Kidney (tissue), 13 donors: ENCODE measurements at regions not wholly inside any gene's neighbourhood (a gene's known extent, or its start where the extent isn't known, plus 50 kb on each side); places are given as distances from the start of the nearest gene placed in this dataset.
A peak's percentile ranks its signal among the peaks of the same experiment; 100 is the strongest.

Source experiments
- DNase-seq, 5 donors: peaks; one replicate each; pipeline ENCODE4 v3.0.0-alpha.2; 2013 to 2020
- FAIRE-seq: peaks from 2 replicates; lab custom pipeline; 2012; peaks lifted over from hg19 to GRCh38; lab: Jason Lieb, UNC
- H3K27ac ChIP-seq, 2 donors: one replicate each; pipeline ENCODE4 v1.7.0; 2013; ENCODE audit warnings: low read depth in 2 of 2, low read length in 2 of 2, inconsistent platforms in 1 of 2
- H3K27me3 ChIP-seq: one replicate; pipeline ENCODE4 v1.7.1; 2013; ENCODE audit warnings: low read length, inconsistent platforms; ENCODE audit not compliant: control insufficient read depth, insufficient read depth
- H3K36me3 ChIP-seq, 3 donors: one replicate each; pipeline versions ENCODE4 v1.7.0 to v1.7.1; 2013; ENCODE audit warnings: low read length in 3 of 3, control low read depth in 1 of 3, inconsistent platforms in 1 of 3; ENCODE audit not compliant: insufficient read depth in 3 of 3, control insufficient read depth in 2 of 3
- H3K4me1 ChIP-seq, 3 donors: one replicate each; pipeline versions ENCODE4 v1.7.0 to v1.7.1; 2013; ENCODE audit warnings: low read length in 3 of 3, inconsistent platforms in 1 of 3, low read depth in 1 of 3; ENCODE audit not compliant: control insufficient read depth in 2 of 3, insufficient read depth in 2 of 3
- H3K4me3 ChIP-seq, 3 donors: one replicate each; pipeline versions ENCODE4 v1.7.0 to v1.8.1; 2013; ENCODE audit warnings: low read length in 3 of 3, control low read depth in 1 of 3, inconsistent platforms in 1 of 3
- H3K9ac ChIP-seq, 3 donors: one replicate each; pipeline versions ENCODE4 v1.7.0 to v1.7.1; 2013; ENCODE audit warnings: low read length in 3 of 3, control low read depth in 1 of 3, inconsistent platforms in 1 of 3
- H3K9me3 ChIP-seq, 3 donors: one replicate each; pipeline versions ENCODE4 v1.7.0 to v1.7.1; 2013; ENCODE audit warnings: low read length in 3 of 3, control low read depth in 1 of 3, inconsistent platforms in 1 of 3; ENCODE audit not compliant: control insufficient read depth in 2 of 3, insufficient read depth in 1 of 3
- CTCF ChIP-seq: IDR thresholded peaks from 3 replicates; pipeline ENCODE4 v1.5.1; 2012; ENCODE audit warnings: mild to moderate bottlenecking, moderate library complexity, borderline replicate concordance; ENCODE audit not compliant: insufficient read depth; ENCODE audit errors: extremely low read depth
- intact Hi-C: fragments of 100-400 bp; cut with DNase I; formaldehyde crosslinking; loops from one replicate; pipeline ENCODE4 v1.11.1; 2022
- donor health status: control.
- donor health status: control.
- donor health status: control.
- donor health status: control.
- donor health status: control.
- donor health status: DM: yes; HTN: yes; CAD: no.
- donor health status: Normal renal cell carcinoma (clear cell type).

GRCh38 chr5:96562614-96563013 lies 99.6 kb upstream of the CAST start:
- no peak for DNase-seq
- Histone ChIP-seq H3K9ac (no peak overlapping the region), H3K27me3 (no peaks in the 10 kb centered on the region), H3K36me3 (no peaks in the 10 kb centered on the region), H3K27ac (no peak overlapping the region), H3K4me3 (no peak overlapping the region), H3K4me1 (peaks cover 0 to 2% (median 0%) of the 10 kb centered on the region in 3 donors), H3K9me3 (no peaks in the 10 kb centered on the region)
- intact Hi-C loops = no loop called here
- no peak for FAIRE-seq
- TF ChIP-seq CTCF = no peak

GRCh38 chr5:96563816-96564215 lies 98.4 kb upstream of the CAST start:
- DNase-seq (no peak), FAIRE-seq (no peak)
- no peak overlapping the region for H3K27ac ChIP-seq
- no peak overlapping the region for H3K9ac ChIP-seq
- no peaks in the 10 kb centered on the region for H3K36me3 ChIP-seq
- TF ChIP-seq CTCF = no peak
- intact Hi-C loops = no loop called here
- H3K4me3 ChIP-seq = no peak overlapping the region
- H3K9me3 ChIP-seq = no peaks in the 10 kb centered on the region
- peaks cover 0 to 2% (median 0%) of the 10 kb centered on the region in 3 donors for H3K4me1 ChIP-seq
- H3K27me3 ChIP-seq = no peaks in the 10 kb centered on the region

DNA sequence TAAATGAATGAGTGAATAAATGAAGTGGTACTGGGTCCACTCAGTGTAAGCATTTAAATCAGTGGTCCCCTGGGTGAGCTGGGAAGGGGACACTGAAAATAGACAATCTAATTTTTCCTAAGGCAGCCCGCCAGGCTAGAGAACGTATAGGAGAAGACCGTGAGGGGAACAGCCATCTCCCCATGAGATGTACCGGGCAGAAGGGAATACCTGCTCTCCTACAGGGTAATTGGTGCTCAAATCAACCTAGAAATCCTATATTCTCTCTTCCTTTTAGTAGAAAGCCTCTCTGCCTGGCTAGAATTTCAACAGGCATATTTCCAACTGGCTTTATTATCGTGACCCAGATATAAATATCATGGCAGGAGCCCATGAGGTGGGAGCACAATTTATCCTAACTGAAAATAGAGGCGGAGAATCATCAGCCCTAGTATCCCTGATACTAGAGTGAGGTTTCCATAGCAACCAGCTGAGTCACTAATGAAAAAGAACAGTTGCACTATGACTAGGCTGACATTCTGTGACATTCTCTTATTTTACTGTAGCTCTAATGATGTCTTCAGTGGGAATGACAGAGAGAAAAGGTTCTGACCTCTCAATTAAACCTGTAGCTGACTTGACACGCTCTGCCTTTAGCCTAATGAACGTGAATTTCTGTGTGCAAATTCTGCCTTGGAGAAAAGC lies 96.5 kb upstream of the CAST start:
- no peaks in the 10 kb centered on the region for H3K9me3 ChIP-seq
- peak in 1 of 5 donors; percentile 24 for DNase-seq
- no peak overlapping the region for H3K9ac ChIP-seq
- H3K27ac ChIP-seq = no peak overlapping the region
- H3K27me3 ChIP-seq = no peaks in the 10 kb centered on the region
- TF ChIP-seq CTCF = no peak
- intact Hi-C loops = no loop called here
- H3K4me3 ChIP-seq = no peak overlapping the region
- H3K36me3 ChIP-seq = no peaks in the 10 kb centered on the region
- FAIRE-seq = no peak
- peaks cover 0 to 2% (median 0%) of the 10 kb centered on the region in 3 donors for H3K4me1 ChIP-seq
